ENCODE measurements at regions not wholly inside any gene's neighbourhood (a gene's known extent, or its start where the extent isn't known, plus 50 kb on each side); places are given as distances from the start of the nearest gene placed in this dataset.
"Not testable (repeated sequence)": the region's sequence is repeated elsewhere in the genome, so short reads cannot be mapped to it uniquely, and the experiment has no call there.

DNA sequence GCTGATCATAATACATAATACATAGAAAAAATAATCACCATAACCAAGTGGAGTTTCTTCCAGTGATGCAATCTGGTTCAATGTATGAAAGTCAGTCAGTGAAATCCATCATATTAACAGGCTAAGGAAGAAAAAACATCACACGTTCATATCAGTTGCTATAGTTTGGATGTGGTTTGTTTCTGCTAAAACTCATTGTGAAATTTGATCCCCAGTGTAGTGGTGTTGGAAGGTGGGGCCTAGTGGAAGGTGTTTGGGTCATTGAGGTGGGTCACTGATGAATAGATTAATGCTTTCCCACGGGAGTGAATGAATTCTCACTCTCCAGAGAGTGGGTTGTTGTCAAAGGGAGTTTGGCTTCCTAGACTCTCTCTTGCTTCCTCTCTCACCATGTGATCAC, 84.6 kb upstream of the PTGDR start:
- H3K36me3 ChIP-seq: no peaks in the 10 kb centered on the region
- no peak for DNase-seq (ENCODE audit: low spot score in 2 of 2)
- no peaks in the 10 kb centered on the region for H3K27me3 ChIP-seq
- H3K4me1 ChIP-seq: no peaks in the 10 kb centered on the region
- peaks cover 9 to 10% of the 10 kb centered on the region in 2 donors for H3K9me3 ChIP-seq
- no peak overlapping the region for H3K4me3 ChIP-seq
- no peak overlapping the region for H3K27ac ChIP-seq
- TF ChIP-seq POLR2AphosphoS5 (IDR thresholded peaks at IDR 0.05) (no peak), POLR2A (IDR thresholded peaks at IDR 0.05) (no peak), CTCF (IDR thresholded peaks at IDR 0.05) (no peak)
- intact Hi-C loops (cut with DNase I; ENCODE audit: low total_unique reads): no loop called here

- Histone ChIP-seq H3K27ac (no peak overlapping the region), H3K4me1 (no peaks in the 10 kb centered on the region), H3K4me3 (no peak overlapping the region), H3K27me3 (no peaks in the 10 kb centered on the region), H3K36me3 (no peaks in the 10 kb centered on the region), H3K9me3 (peaks cover 9 to 10% of the 10 kb centered on the region in 2 donors)
- TF ChIP-seq CTCF (IDR thresholded peaks at IDR 0.05) (no peak), POLR2A (IDR thresholded peaks at IDR 0.05) (no peak), POLR2AphosphoS5 (IDR thresholded peaks at IDR 0.05) (no peak)
- intact Hi-C loops (cut with DNase I; ENCODE audit: low total_unique reads): no loop called here
- no peak for DNase-seq (ENCODE audit: low spot score in 2 of 2)
These were observed 88.2 kb upstream of the PTGDR start for GRCh38 chr14:52179141-52179790.

GRCh38 chr14:52175982-52176502, 91.5 kb upstream of the PTGDR start:
- TF ChIP-seq POLR2AphosphoS5 (IDR thresholded peaks at IDR 0.05): no peak
- TF ChIP-seq POLR2A (IDR thresholded peaks at IDR 0.05): no peak
- no peak for TF ChIP-seq CTCF (IDR thresholded peaks at IDR 0.05)
- intact Hi-C loops (cut with DNase I; ENCODE audit: low total_unique reads): no loop called here
- H3K4me1 ChIP-seq: no peaks in the 10 kb centered on the region

DNA sequence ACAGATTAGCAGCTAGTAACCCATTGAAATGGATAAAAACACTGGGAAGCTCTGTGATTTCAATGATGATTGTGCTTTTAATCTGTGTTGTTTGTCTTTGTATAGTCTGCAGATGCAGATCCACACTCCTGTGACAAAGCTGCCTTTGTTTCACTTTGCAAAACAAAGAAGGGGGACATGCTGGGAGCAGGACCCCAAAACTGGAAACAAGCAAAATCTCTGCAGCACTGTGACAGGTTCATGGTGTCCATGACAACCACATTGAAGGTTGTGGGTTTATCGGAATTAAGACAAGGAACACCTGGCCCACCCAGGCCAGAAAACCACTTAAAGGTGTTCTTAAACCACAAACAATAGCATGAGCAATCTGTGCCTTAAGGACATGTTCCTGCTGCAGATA, 95.6 kb upstream of the PTGDR start:
- H3K4me3 ChIP-seq; DNase-seq (ENCODE audit: low spot score in 2 of 2); H3K27me3 ChIP-seq; H3K36me3 ChIP-seq; H3K4me1 ChIP-seq; intact Hi-C loops (cut with DNase I; ENCODE audit: low total_unique reads); H3K27ac ChIP-seq: not testable (repeated sequence)
- H3K9me3 ChIP-seq: peaks cover 15 to 31% of the 10 kb centered on the region in 2 donors

More at GRCh38 chr14:52175982-52176502, 91.5 kb upstream of the PTGDR start:
- no peaks in the 10 kb centered on the region for H3K27me3 ChIP-seq
- DNase-seq (ENCODE audit: low spot score in 2 of 2): no peak
- peaks cover 19 to 25% of the 10 kb centered on the region in 2 donors for H3K9me3 ChIP-seq
- no peak overlapping the region for H3K4me3 ChIP-seq
- no peak overlapping the region for H3K27ac ChIP-seq
- no peaks in the 10 kb centered on the region for H3K36me3 ChIP-seq

GRCh38 chr14:52166822-52167221, 98.0 kb upstream of the NID2 start:
- H3K27ac ChIP-seq: no peak overlapping the region

More at GRCh38 chr14:52166822-52167221, 98.0 kb upstream of the NID2 start:
- TF ChIP-seq POLR2AphosphoS5 (IDR thresholded peaks at IDR 0.05): no peak
- no peak for TF ChIP-seq CTCF (IDR thresholded peaks at IDR 0.05)
- TF ChIP-seq POLR2A (IDR thresholded peaks at IDR 0.05): no peak
- H3K4me1 ChIP-seq: no peaks in the 10 kb centered on the region
- H3K27me3 ChIP-seq: no peaks in the 10 kb centered on the region
- DNase-seq (ENCODE audit: low spot score in 2 of 2): no peak
- no peak overlapping the region for H3K4me3 ChIP-seq
- no peaks in the 10 kb centered on the region for H3K36me3 ChIP-seq
- intact Hi-C loops (cut with DNase I; ENCODE audit: low total_unique reads): no loop called here
- peaks cover 5 to 32% of the 10 kb centered on the region in 2 donors for H3K9me3 ChIP-seq

All from breast epithelium (tissue), 4 donors.